GM21576 (cell line): ENCODE measurements at regions not wholly inside any gene's neighbourhood (a gene's known extent, or its start where the extent isn't known, plus 50 kb on each side); places are given as distances from the start of the nearest gene placed in this dataset.
A peak's percentile ranks its signal among the peaks of the same experiment; 100 is the strongest.
"Not testable (repeated sequence)": the region's sequence is repeated elsewhere in the genome, so short reads cannot be mapped to it uniquely, and the experiment has no call there.

Experiments used
- ATAC-seq: cut with Tn5 transposase; IDR thresholded peaks from one replicate; pipeline ENCODE4 v1.9.1; 2021; ENCODE audit warnings: mild to moderate bottlenecking, moderate library complexity; ENCODE audit not compliant: unreplicated experiment

GRCh38 chr13:24617256-24618010 lies 62.8 kb upstream of the ATP12A start:
- ATAC-seq, result no peak

- ATAC-seq, result peak; percentile 83
These were observed 61.9 kb upstream of the ATP12A start for GRCh38 chr13:24618011-24618955.

- ATAC-seq, result no peak
These were observed 60.9 kb upstream of the ATP12A start for GRCh38 chr13:24619282-24619681.

GRCh38 chr13:24622481-24623148 lies 57.6 kb upstream of the ATP12A start:
- not testable (repeated sequence) for ATAC-seq

GRCh38 chr13:24623149-24623665 lies 57.0 kb upstream of the ATP12A start:
- no peak for ATAC-seq

- ATAC-seq, result no peak
These were observed 55.8 kb upstream of the ATP12A start for GRCh38 chr13:24624363-24624762.

GRCh38 chr13:24624801-24625231 lies 55.4 kb upstream of the ATP12A start:
- no peak for ATAC-seq

- peak; percentile 62 for ATAC-seq
These were observed 54.9 kb upstream of the ATP12A start for GRCh38 chr13:24625331-24625731.

- ATAC-seq, result peak; percentile 63
These were observed 54.0 kb upstream of the ATP12A start for GRCh38 chr13:24625870-24626849.

GRCh38 chr13:24627090-24627714 lies 53.0 kb upstream of the ATP12A start:
- ATAC-seq, result no peak

GRCh38 chr13:24627946-24628345 lies 52.3 kb upstream of the ATP12A start:
- ATAC-seq, result no peak

GRCh38 chr13:24629320-24629719 lies 50.9 kb upstream of the ATP12A start:
- no peak for ATAC-seq

- ATAC-seq, result no peak
These were observed 50.1 kb upstream of the ATP12A start for GRCh38 chr13:24630121-24630520.
